ENCODE measurements at regions not wholly inside any gene's neighbourhood (a gene's known extent, or its start where the extent isn't known, plus 50 kb on each side); places are given as distances from the start of the nearest gene placed in this dataset.

- Histone ChIP-seq H3K4me3 (no peak overlapping the region), H3K4me1 (replicated peaks in 1 of 2) (no peaks in the 10 kb centered on the region), H3K27ac (no peak overlapping the region)
- WGBS, 10 experiments = 0 to 92% (median 31%) methylated on average over 1 to 5 of the region's 10 CpGs; no CpG with 5 or more reads in 4 of the 10 experiments
- ATAC-seq (replicated peaks in 6 of 8) = no peak
- in situ Hi-C loops (cut with MboI; ENCODE audit: low pct_unique_long_range_greater_than_20kb in 2 of 9, low sequenced_read_pairs in 9 of 9, unreplicated experiment in 9 of 9) = no loop called here
Measured at GRCh38 chr22:49332691-49333090, 495.0 kb downstream of the BRD1 start.

GRCh38 chr22:49331878-49332277 is 495.8 kb downstream of the BRD1 start:
- WGBS, 10 experiments = 17 to 90% (median 44%) methylated on average over 1 to 6 of the region's 10 CpGs; no CpG with 5 or more reads in 4 of the 10 experiments
- no peak overlapping the region for H3K4me3 ChIP-seq
- H3K27ac ChIP-seq = no peak overlapping the region
- in situ Hi-C loops (cut with MboI; ENCODE audit: low pct_unique_long_range_greater_than_20kb in 2 of 9, low sequenced_read_pairs in 9 of 9, unreplicated experiment in 9 of 9) = no loop called here
- H3K4me1 ChIP-seq (replicated peaks in 1 of 2) = no peaks in the 10 kb centered on the region
- ATAC-seq (replicated peaks in 6 of 8) = no peak

- 0 to 100% (median 40%) methylated on average over 1 to 9 of the region's 12 CpGs; no CpG with 5 or more reads in 1 of the 10 experiments for WGBS, 10 experiments
Measured at GRCh38 chr22:49331223-49331815, 496.4 kb downstream of the BRD1 start.

GRCh38 chr22:49330421-49331222 is 497.1 kb downstream of the BRD1 start:
- in situ Hi-C loops (cut with MboI; ENCODE audit: low pct_unique_long_range_greater_than_20kb in 2 of 9, low sequenced_read_pairs in 9 of 9, unreplicated experiment in 9 of 9) = no loop called here
- Histone ChIP-seq H3K4me1 (replicated peaks in 1 of 2) (no peaks in the 10 kb centered on the region), H3K27ac (no peak overlapping the region), H3K4me3 (no peak overlapping the region)
- 15 to 87% (median 35%) methylated on average over 3 to 16 of the region's 21 CpGs; no CpG with 5 or more reads in 3 of the 10 experiments for WGBS, 10 experiments
- ATAC-seq (replicated peaks in 6 of 8) = no peak

More at GRCh38 chr22:49331223-49331815, 496.4 kb downstream of the BRD1 start:
- Histone ChIP-seq H3K27ac (no peak overlapping the region), H3K4me1 (replicated peaks in 1 of 2) (no peaks in the 10 kb centered on the region), H3K4me3 (no peak overlapping the region)
- no peak for ATAC-seq (replicated peaks in 6 of 8)
- in situ Hi-C loops (cut with MboI; ENCODE audit: low pct_unique_long_range_greater_than_20kb in 2 of 9, low sequenced_read_pairs in 9 of 9, unreplicated experiment in 9 of 9) = no loop called here

GRCh38 chr22:49329636-49330035 is 498.0 kb downstream of the BRD1 start:
- no peak overlapping the region for H3K27ac ChIP-seq
- no peaks in the 10 kb centered on the region for H3K4me1 ChIP-seq (replicated peaks in 1 of 2)
- no peak for ATAC-seq (replicated peaks in 6 of 8)
- in situ Hi-C loops (cut with MboI; ENCODE audit: low pct_unique_long_range_greater_than_20kb in 2 of 9, low sequenced_read_pairs in 9 of 9, unreplicated experiment in 9 of 9) = no loop called here
- H3K4me3 ChIP-seq = no peak overlapping the region
- 0 to 100% (median 36%) methylated on average over 1 to 4 of the region's 5 CpGs; no CpG with 5 or more reads in 4 of the 10 experiments for WGBS, 10 experiments

- ATAC-seq (replicated peaks in 6 of 8) = no peak
- WGBS, 10 experiments = 0 to 71% (median 49%) methylated on average over 1 to 6 of the region's 8 CpGs
- Histone ChIP-seq H3K4me3 (no peak overlapping the region), H3K4me1 (replicated peaks in 1 of 2) (no peaks in the 10 kb centered on the region), H3K27ac (no peak overlapping the region)
- in situ Hi-C loops (cut with MboI; ENCODE audit: low pct_unique_long_range_greater_than_20kb in 2 of 9, low sequenced_read_pairs in 9 of 9, unreplicated experiment in 9 of 9) = no loop called here
Measured at GRCh38 chr22:49328630-49329405, 498.9 kb downstream of the BRD1 start.

GRCh38 chr22:49328118-49328475 is 499.6 kb downstream of the BRD1 start:
- H3K4me1 ChIP-seq (replicated peaks in 1 of 2) = no peaks in the 10 kb centered on the region
- in situ Hi-C loops (cut with MboI; ENCODE audit: low pct_unique_long_range_greater_than_20kb in 2 of 9, low sequenced_read_pairs in 9 of 9, unreplicated experiment in 9 of 9) = no loop called here
- H3K27ac ChIP-seq = no peak overlapping the region
- ATAC-seq (replicated peaks in 6 of 8) = no peak
- no peak overlapping the region for H3K4me3 ChIP-seq
- 26 to 93% (median 60%) methylated on average over 2 to 5 of the region's 6 CpGs; no CpG with 5 or more reads in 7 of the 10 experiments for WGBS, 10 experiments

GRCh38 chr22:49327411-49328117 is 500.1 kb downstream of the BRD1 start:
- in situ Hi-C loops (cut with MboI; ENCODE audit: low pct_unique_long_range_greater_than_20kb in 2 of 9, low sequenced_read_pairs in 9 of 9, unreplicated experiment in 9 of 9) = no loop called here
- Histone ChIP-seq H3K27ac (no peak overlapping the region), H3K4me1 (replicated peaks in 1 of 2) (no peaks in the 10 kb centered on the region), H3K4me3 (no peak overlapping the region)
- no peak for ATAC-seq (replicated peaks in 6 of 8)
- WGBS, 10 experiments = 5 to 67% (median 33%) methylated on average over 3 to 6 of the region's 9 CpGs; no CpG with 5 or more reads in 3 of the 10 experiments

- Histone ChIP-seq H3K27ac (no peak overlapping the region), H3K4me3 (no peak overlapping the region), H3K4me1 (replicated peaks in 1 of 2) (no peaks in the 10 kb centered on the region)
- in situ Hi-C loops (cut with MboI; ENCODE audit: low pct_unique_long_range_greater_than_20kb in 2 of 9, low sequenced_read_pairs in 9 of 9, unreplicated experiment in 9 of 9) = no loop called here
- 0 to 94% (median 71%) methylated on average over 1 to 5 of the region's 5 CpGs; no CpG with 5 or more reads in 5 of the 10 experiments for WGBS, 10 experiments
- no peak for ATAC-seq (replicated peaks in 6 of 8)
Measured at GRCh38 chr22:49326558-49326957, 501.1 kb downstream of the BRD1 start.

GRCh38 chr22:49325531-49326395 is 501.9 kb downstream of the BRD1 start:
- Histone ChIP-seq H3K4me3 (no peak overlapping the region), H3K4me1 (replicated peaks in 1 of 2) (no peaks in the 10 kb centered on the region), H3K27ac (no peak overlapping the region)
- ATAC-seq (replicated peaks in 6 of 8) = no peak
- in situ Hi-C loops (cut with MboI; ENCODE audit: low pct_unique_long_range_greater_than_20kb in 2 of 9, low sequenced_read_pairs in 9 of 9, unreplicated experiment in 9 of 9) = no loop called here
- 17 to 63% (median 44%) methylated on average over 2 to 10 of the region's 25 CpGs; no CpG with 5 or more reads in 3 of the 10 experiments for WGBS, 10 experiments

GRCh38 chr22:49324527-49325491 is 502.9 kb downstream of the BRD1 start:
- ATAC-seq (replicated peaks in 6 of 8) = no peak
- 23 to 90% (median 81%) methylated on average over 2 to 13 of the region's 29 CpGs; no CpG with 5 or more reads in 4 of the 10 experiments for WGBS, 10 experiments
- in situ Hi-C loops (cut with MboI; ENCODE audit: low pct_unique_long_range_greater_than_20kb in 2 of 9, low sequenced_read_pairs in 9 of 9, unreplicated experiment in 9 of 9) = loop anchor here in 1 of 9 experiments (25.0 kb wide), 2 partner anchors 263 to 738 kb away; no protein-coding TSS in a partner anchor
- no peak overlapping the region for H3K4me3 ChIP-seq
- no peaks in the 10 kb centered on the region for H3K4me1 ChIP-seq (replicated peaks in 1 of 2)
- no peak overlapping the region for H3K27ac ChIP-seq
